MM.1S (cell line): ENCODE measurements at regions not wholly inside any gene's neighbourhood (a gene's known extent, or its start where the extent isn't known, plus 50 kb on each side); places are given as distances from the start of the nearest gene placed in this dataset.

Source experiments
- EZH2 ChIP-seq: fragments of 300-600 bp; sonication (generic); optimal IDR thresholded peaks from 2 replicates; pipeline ENCODE3; 2017; ENCODE audit warnings: low read depth, mild to moderate bottlenecking, antibody characterized with exemption, low read length, mixed read lengths
- EZH2phosphoT487 ChIP-seq: fragments of 300-600 bp; sonication (generic); IDR thresholded peaks from 2 replicates; pipeline ENCODE4 v1.6.1; 2018; ENCODE audit warnings: antibody characterized with exemption, low read length
- TF ChIP-seq, protein P1 (sequence below): fragments of 300-600 bp; sonication (generic); IDR thresholded peaks from 2 replicates; pipeline ENCODE4 v1.5.1; 2016; ENCODE audit warnings: antibody characterized with exemption, low read length, mixed read lengths

DNA sequence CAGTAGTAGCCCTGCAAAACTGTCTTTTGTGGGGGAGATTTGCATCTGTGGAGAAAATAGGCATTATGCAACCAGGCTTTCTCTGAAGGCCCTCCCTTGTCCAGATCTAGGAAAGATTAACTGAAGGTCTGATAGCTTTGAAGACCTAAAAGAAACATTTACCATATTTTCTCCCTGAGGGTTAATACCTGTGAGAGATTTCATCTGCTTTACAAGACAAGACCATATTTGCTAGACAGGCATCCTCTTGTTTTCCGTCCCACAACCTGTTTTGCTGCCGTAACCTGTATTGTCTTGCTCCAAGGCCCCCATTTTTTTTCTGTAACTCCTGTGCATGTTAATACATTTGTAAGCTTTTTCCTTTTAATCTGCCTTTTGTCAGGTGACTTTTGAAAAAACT lies 1985.2 kb upstream of the CDH9 start:
- TF ChIP-seq, protein P1, sequence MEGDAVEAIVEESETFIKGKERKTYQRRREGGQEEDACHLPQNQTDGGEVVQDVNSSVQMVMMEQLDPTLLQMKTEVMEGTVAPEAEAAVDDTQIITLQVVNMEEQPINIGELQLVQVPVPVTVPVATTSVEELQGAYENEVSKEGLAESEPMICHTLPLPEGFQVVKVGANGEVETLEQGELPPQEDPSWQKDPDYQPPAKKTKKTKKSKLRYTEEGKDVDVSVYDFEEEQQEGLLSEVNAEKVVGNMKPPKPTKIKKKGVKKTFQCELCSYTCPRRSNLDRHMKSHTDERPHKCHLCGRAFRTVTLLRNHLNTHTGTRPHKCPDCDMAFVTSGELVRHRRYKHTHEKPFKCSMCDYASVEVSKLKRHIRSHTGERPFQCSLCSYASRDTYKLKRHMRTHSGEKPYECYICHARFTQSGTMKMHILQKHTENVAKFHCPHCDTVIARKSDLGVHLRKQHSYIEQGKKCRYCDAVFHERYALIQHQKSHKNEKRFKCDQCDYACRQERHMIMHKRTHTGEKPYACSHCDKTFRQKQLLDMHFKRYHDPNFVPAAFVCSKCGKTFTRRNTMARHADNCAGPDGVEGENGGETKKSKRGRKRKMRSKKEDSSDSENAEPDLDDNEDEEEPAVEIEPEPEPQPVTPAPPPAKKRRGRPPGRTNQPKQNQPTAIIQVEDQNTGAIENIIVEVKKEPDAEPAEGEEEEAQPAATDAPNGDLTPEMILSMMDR = no peak
- TF ChIP-seq EZH2 (no peak), EZH2phosphoT487 (no peak)
